ENCODE measurements at regions not wholly inside any gene's neighbourhood (a gene's known extent, or its start where the extent isn't known, plus 50 kb on each side); places are given as distances from the start of the nearest gene placed in this dataset.

GRCh38 chr6:169161572-169162167 is 92.0 kb downstream of the THBS2 start:
- POLR2A ChIA-PET: no interaction called here
- Histone ChIP-seq H4K20me1 (ENCODE audit: insufficient read depth) (no peaks in the 10 kb centered on the region), H3K9me3 (no peaks in the 10 kb centered on the region), H3K27me3 (ENCODE audit: insufficient read depth) (no peaks in the 10 kb centered on the region), H3K4me3 (ENCODE audit: low read depth in 2 of 2, low read length in 1 of 2) (no peak overlapping the region), H3F3A (replicated peaks; ENCODE audit: insufficient read depth) (no peaks in the 10 kb centered on the region), H3K9ac (no peak overlapping the region), H3K9me2 (no peaks in the 10 kb centered on the region), H2AFZ (ENCODE audit: low read depth) (no peak overlapping the region), H3K4me2 (no peak overlapping the region), H3K36me3 (replicated peaks in 1 of 2; ENCODE audit: control insufficient read depth in 1 of 2, insufficient read depth in 2 of 2, low read length in 1 of 2) (no peaks in the 10 kb centered on the region), H3K79me2 (ENCODE audit: insufficient read depth) (no peaks in the 10 kb centered on the region), H3K27ac (ENCODE audit: low read depth in 2 of 2, low read length in 1 of 2) (no peak overlapping the region), H3K4me1 (ENCODE audit: control insufficient read depth in 1 of 2, insufficient read depth in 2 of 2, low read depth in 1 of 2, low read length in 1 of 2) (no peaks in the 10 kb centered on the region; a peak in 1 of 4 replicates)
- 78% methylated on average over 6 of the region's 13 CpGs for WGBS (ENCODE audit: low lambda C conversion rate)
- CTCF ChIA-PET: no interaction called here
- DNase-seq: peak; percentile 24
- no peak for TF ChIP-seq NRF1 (IDR thresholded peaks at IDR 0.05; ENCODE audit: low read depth, low read length)

GRCh38 chr6:169160855-169161560 is 92.6 kb downstream of the THBS2 start:
- H3K36me3 ChIP-seq (replicated peaks in 1 of 2; ENCODE audit: control insufficient read depth in 1 of 2, insufficient read depth in 2 of 2, low read length in 1 of 2): no peaks in the 10 kb centered on the region
- no peaks in the 10 kb centered on the region for H3F3A ChIP-seq (replicated peaks; ENCODE audit: insufficient read depth)
- H3K9me3 ChIP-seq: no peaks in the 10 kb centered on the region
- H4K20me1 ChIP-seq (ENCODE audit: insufficient read depth): no peaks in the 10 kb centered on the region
- H3K4me1 ChIP-seq (ENCODE audit: control insufficient read depth in 1 of 2, insufficient read depth in 2 of 2, low read depth in 1 of 2, low read length in 1 of 2): no peaks in the 10 kb centered on the region; a peak in 1 of 4 replicates
- ChIA-PET POLR2A (no interaction called here), CTCF (no interaction called here)
- H3K9me2 ChIP-seq: no peaks in the 10 kb centered on the region
- H3K9ac ChIP-seq: no peak overlapping the region
- DNase-seq: no peak
- 89% methylated on average over 8 of the region's 15 CpGs for WGBS (ENCODE audit: low lambda C conversion rate)
- H2AFZ ChIP-seq (ENCODE audit: low read depth): no peak overlapping the region
- H3K4me2 ChIP-seq: no peak overlapping the region
- no peak overlapping the region for H3K27ac ChIP-seq (ENCODE audit: low read depth in 2 of 2, low read length in 1 of 2)
- no peak for TF ChIP-seq TEAD4 (IDR thresholded peaks at IDR 0.05; ENCODE audit: borderline replicate concordance, insufficient read depth)
- TF ChIP-seq EP300 (IDR thresholded peaks at IDR 0.05; ENCODE audit: borderline replicate concordance in 1 of 2, low read depth in 1 of 2, low read length in 1 of 2): no peak
- no peak for TF ChIP-seq RCOR1 (IDR thresholded peaks at IDR 0.05; ENCODE audit: low read length)
- no peak for TF ChIP-seq ZBTB33 (IDR thresholded peaks at IDR 0.05; ENCODE audit: borderline replicate concordance, low read depth)
- no peak for TF ChIP-seq USF1 (IDR thresholded peaks at IDR 0.05; ENCODE audit: borderline replicate concordance, low read depth)
- no peaks in the 10 kb centered on the region for H3K27me3 ChIP-seq (ENCODE audit: insufficient read depth)
- no peaks in the 10 kb centered on the region for H3K79me2 ChIP-seq (ENCODE audit: insufficient read depth)
- H3K4me3 ChIP-seq (ENCODE audit: low read depth in 2 of 2, low read length in 1 of 2): no peak overlapping the region
